Chondrocyte (in vitro differentiated cells): ENCODE measurements at regions not wholly inside any gene's neighbourhood (a gene's known extent, or its start where the extent isn't known, plus 50 kb on each side); places are given as distances from the start of the nearest gene placed in this dataset.
A peak's percentile ranks its signal among the peaks of the same experiment; 100 is the strongest.

Experiments used
- DNase-seq: peaks from one replicate; pipeline ENCODE4 v3.0.0; 2021; ENCODE audit warnings: mixed read lengths, low spot score
- H3K27ac Mint-ChIP-seq: one replicate; pipeline ENCODE4 v1.8.0; 2021; ENCODE audit warnings: mild to moderate bottlenecking, moderate library complexity, mixed read lengths; ENCODE audit not compliant: unreplicated experiment
- H3K27me3 Mint-ChIP-seq: 2 replicates; pipeline ENCODE4 v1.8.0; 2021; ENCODE audit warnings: low read depth, mixed read lengths
- H3K36me3 Mint-ChIP-seq: 2 replicates; pipeline ENCODE4 v1.8.0; 2021; ENCODE audit warnings: low read depth, mixed read lengths
- H3K4me1 Mint-ChIP-seq: 2 replicates; pipeline ENCODE4 v1.8.0; 2021; ENCODE audit warnings: low read depth, mild to moderate bottlenecking, mixed read lengths
- H3K4me3 Mint-ChIP-seq: one replicate; pipeline ENCODE4 v1.8.0; 2021; ENCODE audit warnings: mild to moderate bottlenecking, moderate library complexity, mixed read lengths; ENCODE audit not compliant: unreplicated experiment
- H3K9me3 Mint-ChIP-seq: 2 replicates; pipeline ENCODE4 v1.8.0; 2021; ENCODE audit warnings: low read depth, mixed read lengths
- CTCF ChIP-seq: fragments of 200-600 bp; sonication (generic); IDR thresholded peaks from 2 replicates; pipeline ENCODE4 v1.5.0; 2021; ENCODE audit warnings: antibody characterized with exemption, mild to moderate bottlenecking, moderate library complexity

- H3K27me3 Mint-ChIP-seq = peaks cover 12% of the 10 kb centered on the region
- H3K36me3 Mint-ChIP-seq = no peaks in the 10 kb centered on the region
- DNase-seq = no peak
- H3K27ac Mint-ChIP-seq = no peak overlapping the region
- H3K4me1 Mint-ChIP-seq = no peaks in the 10 kb centered on the region
- H3K9me3 Mint-ChIP-seq = no peaks in the 10 kb centered on the region
- no peak for TF ChIP-seq CTCF
- H3K4me3 Mint-ChIP-seq = no peak overlapping the region
Observed at GRCh38 chr14:100659345-100660001, 67.2 kb upstream of the DLK1 start.

GRCh38 chr14:100660498-100660881 lies 66.2 kb upstream of the DLK1 start:
- no peak overlapping the region for H3K27ac Mint-ChIP-seq
- TF ChIP-seq CTCF = no peak

GRCh38 chr14:100660882-100661635 lies 65.6 kb upstream of the DLK1 start:
- H3K27ac Mint-ChIP-seq = no peak overlapping the region
- H3K36me3 Mint-ChIP-seq = no peaks in the 10 kb centered on the region
- H3K27me3 Mint-ChIP-seq = peaks cover 14% of the 10 kb centered on the region
- no peaks in the 10 kb centered on the region for H3K9me3 Mint-ChIP-seq
- DNase-seq = no peak
- H3K4me1 Mint-ChIP-seq = no peaks in the 10 kb centered on the region
- no peak for TF ChIP-seq CTCF
- H3K4me3 Mint-ChIP-seq = no peak overlapping the region

More at GRCh38 chr14:100660498-100660881, 66.2 kb upstream of the DLK1 start:
- no peak for DNase-seq
- Mint-ChIP-seq H3K9me3 (no peaks in the 10 kb centered on the region), H3K4me3 (no peak overlapping the region), H3K4me1 (no peaks in the 10 kb centered on the region), H3K27me3 (peaks cover 18% of the 10 kb centered on the region), H3K36me3 (no peaks in the 10 kb centered on the region)

- no peaks in the 10 kb centered on the region for H3K36me3 Mint-ChIP-seq
- no peak overlapping the region for H3K27ac Mint-ChIP-seq
- peaks cover 11% of the 10 kb centered on the region for H3K27me3 Mint-ChIP-seq
- no peaks in the 10 kb centered on the region for H3K9me3 Mint-ChIP-seq
- TF ChIP-seq CTCF = peak; percentile 98
- no peak overlapping the region for H3K4me3 Mint-ChIP-seq
- DNase-seq = no peak
- H3K4me1 Mint-ChIP-seq = no peaks in the 10 kb centered on the region
Observed at GRCh38 chr14:100662879-100663760, 63.6 kb upstream of the DLK1 start.

- Mint-ChIP-seq H3K9me3 (no peaks in the 10 kb centered on the region), H3K4me1 (no peaks in the 10 kb centered on the region), H3K36me3 (no peaks in the 10 kb centered on the region), H3K27me3 (peaks cover 11% of the 10 kb centered on the region), H3K4me3 (no peak overlapping the region), H3K27ac (no peak overlapping the region)
- DNase-seq = no peak
- TF ChIP-seq CTCF = no peak
Observed at GRCh38 chr14:100663761-100664052, 63.0 kb upstream of the DLK1 start.
